PC-9 (cell line): ENCODE measurements at regions not wholly inside any gene's neighbourhood (a gene's known extent, or its start where the extent isn't known, plus 50 kb on each side); places are given as distances from the start of the nearest gene placed in this dataset.

Experiments used
- BruUV-seq: library from RNA; stranded (reverse); fragments of 400-500 nt; replicated peaks from 2 replicates; lab custom pipeline; 2021; lab: Mats Ljungman, UMichigan
- CTCF ChIA-PET: fragments of 300-600 bp; sonication (Branson Sonifier 250); formaldehyde crosslinking; loops from one replicate; lab custom pipeline; 2022; ENCODE audit warnings: antibody characterized with exemption; lab: Charles Lee
- POLR2A ChIA-PET: fragments of 300-600 bp; sonication (Branson Sonifier 250); formaldehyde crosslinking; loops from one replicate; lab custom pipeline; 2022; ENCODE audit warnings: antibody characterized with exemption; ENCODE audit not compliant: unreplicated experiment; lab: Charles Lee
- DNase-seq, 2 experiments: peaks; one replicate each; pipeline versions ENCODE4 v3.0.0 to v3.0.0-alpha.2; 2015 to 2022; ENCODE audit warnings: mixed read lengths in 1 of 2
- H2AFZ ChIP-seq: fragments of 200-600 bp; sonication (generic); 2 replicates; pipeline ENCODE4 v1.8.1; 2017; ENCODE audit warnings: antibody characterized with exemption
- H3F3A ChIP-seq: fragments of 200-600 bp; sonication (generic); 2 replicates; pipeline ENCODE4 v1.8.1; 2017; ENCODE audit warnings: antibody characterized with exemption, mild to moderate bottlenecking, low read depth; ENCODE audit not compliant: insufficient read depth
- H3K27ac ChIP-seq: fragments of 200-600 bp; sonication (generic); 2 replicates; pipeline ENCODE4 v1.6.1; 2016; ENCODE audit warnings: mixed run types
- H3K27me3 ChIP-seq: fragments of 200-600 bp; sonication (generic); 2 replicates; pipeline ENCODE4 v1.6.1; 2016; ENCODE audit warnings: low read depth, mixed run types; ENCODE audit not compliant: insufficient read depth
- H3K36me3 ChIP-seq: fragments of 200-600 bp; sonication (generic); 2 replicates; pipeline ENCODE4 v1.6.1; 2016; ENCODE audit warnings: low read depth, mixed run types
- H3K4me1 ChIP-seq: fragments of 200-600 bp; sonication (generic); replicated peaks from 2 replicates; pipeline ENCODE4 v1.6.1; 2016; ENCODE audit warnings: mixed run types; ENCODE audit not compliant: insufficient read depth
- H3K4me2 ChIP-seq: fragments of 200-600 bp; sonication (generic); 2 replicates; pipeline ENCODE4 v1.6.1; 2017; ENCODE audit warnings: mixed run types
- H3K4me3 ChIP-seq: fragments of 200-600 bp; sonication (generic); 2 replicates; pipeline ENCODE4 v1.6.1; 2016; ENCODE audit warnings: mixed run types
- H3K79me2 ChIP-seq: fragments of 200-600 bp; sonication (generic); 2 replicates; pipeline ENCODE4 v1.6.1; 2017; ENCODE audit warnings: low read depth, mixed run types
- H3K9me2 ChIP-seq: fragments of 200-600 bp; sonication (generic); 2 replicates; pipeline ENCODE4 v1.8.1; 2017; ENCODE audit warnings: mild to moderate bottlenecking; ENCODE audit not compliant: insufficient read depth
- H3K9me3 ChIP-seq: fragments of 200-600 bp; sonication (generic); 2 replicates; pipeline ENCODE4 v1.8.1; 2016; ENCODE audit warnings: low read depth; ENCODE audit not compliant: insufficient read depth
- H4K20me1 ChIP-seq: fragments of 200-600 bp; sonication (generic); 2 replicates; pipeline ENCODE4 v1.8.1; 2017; ENCODE audit not compliant: insufficient read depth
- EZH2 ChIP-seq: fragments of 200-600 bp; sonication (generic); IDR thresholded peaks from 2 replicates; pipeline ENCODE4 v1.8.0; 2017; ENCODE audit warnings: antibody characterized with exemption, low read depth
- intact Hi-C: fragments of 100-400 bp; cut with micrococcal nuclease; formaldehyde crosslinking; loops from one replicate; pipeline ENCODE4 v1.10.0; 2022; ENCODE audit not compliant: unreplicated experiment
- TF ChIP-seq, protein P1 (sequence below): fragments of 200-600 bp; sonication (generic); conservative IDR thresholded peaks from 2 replicates; pipeline ENCODE4 v1.6.1; 2017; ENCODE audit warnings: mixed run types, antibody characterized with exemption, mild to moderate bottlenecking, moderate library complexity

GRCh38 chr1:58999676-59000075, 215.8 kb upstream of the JUN start:
- no peaks in the 10 kb centered on the region for H3K27me3 ChIP-seq
- no peak overlapping the region for H2AFZ ChIP-seq
- H3K36me3 ChIP-seq: no peaks in the 10 kb centered on the region
- no peaks in the 10 kb centered on the region for H3K9me3 ChIP-seq
- H3K27ac ChIP-seq: no peak overlapping the region
- no peaks in the 10 kb centered on the region for H3K9me2 ChIP-seq
- TF ChIP-seq EZH2: no peak
- TF ChIP-seq, protein P1, sequence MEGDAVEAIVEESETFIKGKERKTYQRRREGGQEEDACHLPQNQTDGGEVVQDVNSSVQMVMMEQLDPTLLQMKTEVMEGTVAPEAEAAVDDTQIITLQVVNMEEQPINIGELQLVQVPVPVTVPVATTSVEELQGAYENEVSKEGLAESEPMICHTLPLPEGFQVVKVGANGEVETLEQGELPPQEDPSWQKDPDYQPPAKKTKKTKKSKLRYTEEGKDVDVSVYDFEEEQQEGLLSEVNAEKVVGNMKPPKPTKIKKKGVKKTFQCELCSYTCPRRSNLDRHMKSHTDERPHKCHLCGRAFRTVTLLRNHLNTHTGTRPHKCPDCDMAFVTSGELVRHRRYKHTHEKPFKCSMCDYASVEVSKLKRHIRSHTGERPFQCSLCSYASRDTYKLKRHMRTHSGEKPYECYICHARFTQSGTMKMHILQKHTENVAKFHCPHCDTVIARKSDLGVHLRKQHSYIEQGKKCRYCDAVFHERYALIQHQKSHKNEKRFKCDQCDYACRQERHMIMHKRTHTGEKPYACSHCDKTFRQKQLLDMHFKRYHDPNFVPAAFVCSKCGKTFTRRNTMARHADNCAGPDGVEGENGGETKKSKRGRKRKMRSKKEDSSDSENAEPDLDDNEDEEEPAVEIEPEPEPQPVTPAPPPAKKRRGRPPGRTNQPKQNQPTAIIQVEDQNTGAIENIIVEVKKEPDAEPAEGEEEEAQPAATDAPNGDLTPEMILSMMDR: no peak
- POLR2A ChIA-PET: no interaction called here
- BruUV-seq: no TSS peak
- no peaks in the 10 kb centered on the region for H4K20me1 ChIP-seq
- H3K79me2 ChIP-seq: no peaks in the 10 kb centered on the region
- H3K4me3 ChIP-seq: no peak overlapping the region
- H3K4me2 ChIP-seq: no peak overlapping the region
- H3F3A ChIP-seq: no peaks in the 10 kb centered on the region; the same call in 1 of the 2 replicates
- no peak for DNase-seq
- intact Hi-C loops: no loop called here
- CTCF ChIA-PET: no interaction called here
- no peaks in the 10 kb centered on the region for H3K4me1 ChIP-seq

DNA sequence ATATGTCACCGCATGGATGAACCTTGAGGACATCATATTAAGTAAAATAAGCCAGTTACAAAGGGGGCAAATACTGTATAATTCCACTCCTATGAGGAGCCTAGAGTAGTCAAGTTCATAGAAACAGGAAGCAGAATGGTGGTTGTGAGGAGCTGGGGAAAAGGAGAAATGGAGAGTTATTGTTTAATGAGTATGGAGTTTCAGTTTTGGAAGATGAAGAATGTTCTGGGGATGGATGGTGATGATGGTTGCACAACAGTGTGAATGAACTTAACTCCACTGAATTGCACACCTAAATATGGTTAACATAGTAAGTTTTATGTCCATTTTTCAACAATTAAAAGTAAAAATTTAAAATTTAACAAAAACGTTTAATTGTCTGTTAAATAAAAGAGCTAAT, 220.9 kb upstream of the JUN start:
- Histone ChIP-seq H3K9me2 (no peaks in the 10 kb centered on the region), H3K36me3 (no peaks in the 10 kb centered on the region), H3K4me3 (no peak overlapping the region), H3F3A (no peaks in the 10 kb centered on the region), H3K4me2 (no peak overlapping the region), H3K27me3 (no peaks in the 10 kb centered on the region), H3K4me1 (no peaks in the 10 kb centered on the region), H4K20me1 (no peaks in the 10 kb centered on the region), H3K27ac (no peak overlapping the region), H3K79me2 (no peaks in the 10 kb centered on the region), H2AFZ (no peak overlapping the region), H3K9me3 (no peaks in the 10 kb centered on the region)
- TF ChIP-seq EZH2: no peak
- TF ChIP-seq, protein P1: no peak
- CTCF ChIA-PET: no interaction called here
- POLR2A ChIA-PET: no interaction called here
- no TSS peak for BruUV-seq
- DNase-seq: no peak
- intact Hi-C loops: loop anchor here (2.0 kb wide), 1 partner anchor 24 kb away; no protein-coding TSS in a partner anchor

- Histone ChIP-seq H3K4me1 (no peaks in the 10 kb centered on the region), H3K36me3 (no peaks in the 10 kb centered on the region), H4K20me1 (no peaks in the 10 kb centered on the region), H3K27me3 (no peaks in the 10 kb centered on the region), H3F3A (no peaks in the 10 kb centered on the region), H3K79me2 (no peaks in the 10 kb centered on the region), H2AFZ (no peak overlapping the region), H3K4me2 (no peak overlapping the region), H3K9me3 (no peaks in the 10 kb centered on the region), H3K27ac (no peak overlapping the region), H3K9me2 (no peaks in the 10 kb centered on the region), H3K4me3 (no peak overlapping the region)
- ChIA-PET CTCF (no interaction called here), POLR2A (no interaction called here)
- intact Hi-C loops: loop anchor here (2.0 kb wide), 1 partner anchor 23 kb away; no protein-coding TSS in a partner anchor
- no TSS peak for BruUV-seq
- no peak for DNase-seq
- no peak for TF ChIP-seq EZH2
- TF ChIP-seq, protein P1: no peak
Observed at GRCh38 chr1:59005491-59006288, 221.8 kb upstream of the JUN start.
